Inflammatory macrophage (primary cell): ENCODE measurements at regions not wholly inside any gene's neighbourhood (a gene's known extent, or its start where the extent isn't known, plus 50 kb on each side); places are given as distances from the start of the nearest gene placed in this dataset.
"Not testable (repeated sequence)": the region's sequence is repeated elsewhere in the genome, so short reads cannot be mapped to it uniquely, and the experiment has no call there.

Experiments used
- DNase-seq, 2 donors: peaks; one replicate each; pipeline ENCODE4 v3.0.0-alpha.2; 2020 to 2022

DNA sequence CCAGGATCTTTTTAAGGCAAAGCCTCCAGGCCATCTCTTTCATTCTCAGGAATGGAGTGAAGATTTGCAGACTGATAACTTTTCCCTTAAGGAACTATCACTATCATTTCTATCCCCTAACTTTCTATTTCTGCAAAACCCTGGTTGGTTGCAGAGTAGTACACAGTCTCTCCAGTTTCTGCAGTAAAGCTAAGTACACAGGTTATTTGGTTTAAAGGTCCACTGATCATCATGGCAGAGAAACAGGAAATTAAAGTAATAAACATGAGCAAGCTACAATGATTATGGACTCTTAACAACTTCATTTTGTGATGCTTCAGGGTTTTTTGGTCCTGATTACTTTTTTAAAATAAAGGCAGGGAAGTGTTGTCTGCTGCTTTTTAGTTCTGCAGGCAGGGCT is 890.0 kb upstream of the DDX18 start:
- no peak for DNase-seq

DNA sequence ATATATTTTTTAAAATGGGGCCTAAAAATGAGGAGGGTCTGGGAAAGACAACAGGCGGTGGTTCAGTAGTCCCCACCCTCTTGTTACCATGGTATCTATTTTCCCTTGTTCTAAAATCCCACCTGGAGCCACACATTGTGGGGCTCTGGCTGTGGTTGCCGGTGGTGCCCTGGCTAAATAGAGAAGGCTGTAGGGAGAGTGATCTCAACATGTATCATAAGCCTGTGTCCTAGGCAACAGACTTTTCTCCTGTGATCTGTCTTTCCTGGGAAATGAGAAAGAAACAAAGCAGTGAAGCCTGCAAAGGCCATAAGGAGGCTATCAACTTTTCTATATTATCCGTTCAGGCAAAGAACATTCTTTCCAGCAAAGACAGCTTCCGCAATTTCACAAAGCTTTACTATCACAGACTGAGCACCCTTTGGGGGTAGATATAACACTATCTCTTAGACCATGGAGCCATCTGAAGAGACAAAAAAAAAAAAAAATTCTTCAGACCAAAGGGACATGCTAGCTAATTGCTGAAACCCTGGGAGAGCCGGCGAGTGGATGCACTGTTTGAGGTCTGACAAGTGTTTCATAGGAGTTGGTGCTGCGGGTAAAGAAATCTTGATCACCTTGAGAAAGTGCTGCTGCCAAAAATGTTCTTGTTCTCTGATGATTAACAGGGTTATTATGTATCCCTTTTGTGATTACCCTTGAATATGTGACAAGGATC is 879.2 kb upstream of the DDX18 start:
- DNase-seq = no peak

DNA sequence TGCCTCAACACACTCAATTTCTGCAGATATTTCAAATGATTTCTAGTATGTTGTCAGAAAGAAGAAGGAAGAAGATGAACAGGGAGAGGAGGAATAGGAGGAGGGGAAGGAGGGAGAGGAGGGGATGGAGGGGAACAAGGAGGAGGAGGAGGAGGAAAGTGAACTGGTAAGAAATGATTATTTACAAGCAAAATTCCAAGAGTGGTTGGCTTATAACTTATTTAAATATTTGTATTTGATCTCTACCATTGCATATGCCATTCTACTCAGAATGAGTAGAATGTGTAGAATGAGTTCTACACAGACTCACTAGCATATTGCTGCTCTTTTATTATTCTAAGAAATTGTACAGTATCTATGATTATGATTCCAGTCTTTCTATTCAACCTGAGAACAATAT is 866.2 kb upstream of the DDX18 start:
- no peak for DNase-seq

DNA sequence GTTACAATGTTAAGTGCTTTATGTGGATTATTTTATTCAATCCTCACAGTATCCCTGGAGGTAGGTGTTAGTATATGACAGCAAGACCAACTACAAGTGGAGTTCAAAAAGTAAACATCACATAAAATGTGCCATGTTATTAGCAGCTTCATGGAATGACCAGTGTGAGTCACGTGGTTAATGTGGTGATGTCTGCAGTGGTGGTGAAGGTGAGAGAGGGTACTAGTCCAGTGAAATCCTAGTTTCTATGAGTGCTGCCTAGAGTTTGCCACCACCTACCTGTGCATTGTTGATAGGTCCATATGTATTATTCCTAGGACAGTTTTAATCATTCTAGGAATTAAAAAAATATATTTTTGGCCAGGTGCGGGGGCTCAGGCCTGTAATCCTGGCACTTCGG is 865.2 kb upstream of the DDX18 start:
- DNase-seq = no peak

DNA sequence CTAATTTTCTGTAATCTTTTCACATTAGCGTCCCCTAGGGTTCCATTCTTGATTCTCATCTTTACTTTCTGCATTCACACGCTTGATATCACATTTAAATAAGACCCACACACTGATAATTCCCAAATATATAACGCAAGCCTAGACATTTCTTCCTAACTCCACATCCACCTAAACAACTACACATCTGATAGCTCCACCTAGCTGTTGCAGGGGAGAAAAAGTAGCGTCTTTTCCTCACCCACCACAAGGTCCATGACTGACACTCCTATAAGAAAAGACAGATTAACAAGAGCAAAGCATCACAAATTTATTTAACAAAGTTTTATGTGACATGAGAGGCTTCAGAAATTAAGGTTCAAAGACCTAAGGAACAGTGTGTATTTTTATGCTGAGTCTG is 862.2 kb upstream of the DDX18 start:
- no peak for DNase-seq

DNA sequence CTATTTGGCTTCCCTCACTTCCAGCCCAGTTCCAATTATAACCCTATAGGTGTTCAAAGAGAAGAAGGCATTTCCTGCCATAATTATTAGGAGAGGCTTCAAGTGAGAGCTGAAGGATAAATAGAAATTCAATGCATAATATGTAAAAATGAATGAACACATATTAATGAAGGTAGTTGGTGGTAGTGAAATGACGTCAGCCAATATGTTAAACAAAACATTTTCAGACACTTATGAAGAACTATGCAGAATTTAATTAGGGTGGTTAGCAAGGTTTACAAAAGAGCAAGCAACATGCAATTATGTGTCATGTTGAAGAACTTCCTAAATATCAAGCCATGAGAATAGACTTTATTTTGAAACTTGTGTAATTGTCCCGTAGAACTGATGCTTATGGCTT is 858.8 kb upstream of the DDX18 start:
- no peak for DNase-seq

DNA sequence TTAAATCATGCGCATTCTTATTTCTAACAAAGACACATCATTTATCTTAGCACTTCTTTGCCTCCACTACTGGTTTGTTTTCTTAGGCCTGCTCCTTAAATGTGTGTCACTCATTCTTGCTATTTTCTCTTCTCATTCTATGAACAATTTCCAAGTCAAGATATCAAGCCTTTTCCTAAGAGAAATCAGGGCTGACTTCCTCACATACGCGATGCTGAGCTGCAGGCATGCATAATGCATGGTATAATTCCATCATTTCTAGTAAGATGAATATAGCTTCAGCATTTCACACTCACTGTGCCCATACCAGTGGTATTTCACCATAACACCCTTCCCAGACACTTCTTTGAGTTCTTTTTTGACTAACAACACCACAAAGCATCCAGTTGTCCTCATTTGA is 838.9 kb upstream of the DDX18 start:
- no peak for DNase-seq

DNA sequence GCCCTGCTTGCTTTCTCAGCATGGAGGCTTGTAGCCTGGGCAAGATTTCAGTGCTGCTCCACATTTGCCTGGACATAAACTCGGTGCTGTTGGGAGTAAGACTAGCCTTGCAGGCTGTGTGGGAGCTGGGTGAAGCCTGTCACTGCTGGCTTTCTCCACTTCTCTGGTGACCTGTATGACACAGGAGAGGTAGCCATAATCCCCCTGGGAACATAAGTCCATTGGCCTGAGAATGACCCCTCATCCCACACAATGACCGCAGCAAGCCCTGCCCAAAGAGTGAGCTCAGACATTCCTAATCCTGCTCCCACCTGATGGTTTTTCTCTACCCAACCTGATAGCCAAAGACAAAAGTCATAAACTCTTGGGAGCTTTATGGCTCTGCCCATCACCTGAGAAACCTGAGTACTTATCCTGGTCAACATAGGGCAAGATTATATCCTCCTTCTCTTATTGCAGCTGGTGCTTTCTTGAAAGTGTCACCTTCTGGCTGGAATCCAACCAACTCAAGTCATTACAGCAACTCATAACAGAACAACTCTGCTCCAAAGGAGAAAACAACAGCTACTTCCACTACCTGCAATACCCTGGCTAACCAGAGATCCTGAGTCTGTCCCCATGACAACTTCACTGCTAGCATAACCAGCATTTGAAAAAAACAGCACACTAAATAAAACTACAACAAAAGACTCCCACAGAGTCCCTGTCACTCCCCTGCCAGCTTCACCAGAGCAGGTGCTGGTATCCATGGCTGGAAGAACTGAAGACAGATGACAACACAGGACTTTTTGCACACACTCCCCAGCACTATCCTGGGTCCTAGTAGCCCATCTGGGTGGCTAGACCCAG is 834.4 kb upstream of the DDX18 start:
- DNase-seq = no peak

DNA sequence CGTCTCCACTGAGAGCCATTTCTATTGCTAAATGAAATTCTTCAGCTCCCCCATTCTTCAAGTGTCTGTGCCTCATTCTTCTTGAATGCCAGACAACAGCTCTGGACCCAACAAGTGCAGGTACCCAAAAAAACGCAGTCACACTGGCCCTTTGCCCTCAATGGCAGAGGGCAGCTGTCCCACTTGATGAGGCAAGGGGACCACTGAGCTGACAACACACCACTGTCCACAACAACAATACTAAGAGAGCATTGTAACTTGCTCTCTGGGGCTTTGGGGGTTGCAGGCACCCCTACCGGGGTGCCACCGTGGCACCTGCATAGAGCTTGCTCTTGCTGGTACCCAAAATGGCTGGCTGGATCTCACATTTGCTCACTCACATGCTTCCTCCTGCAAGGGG is 827.0 kb upstream of the DDX18 start:
- no peak for DNase-seq

DNA sequence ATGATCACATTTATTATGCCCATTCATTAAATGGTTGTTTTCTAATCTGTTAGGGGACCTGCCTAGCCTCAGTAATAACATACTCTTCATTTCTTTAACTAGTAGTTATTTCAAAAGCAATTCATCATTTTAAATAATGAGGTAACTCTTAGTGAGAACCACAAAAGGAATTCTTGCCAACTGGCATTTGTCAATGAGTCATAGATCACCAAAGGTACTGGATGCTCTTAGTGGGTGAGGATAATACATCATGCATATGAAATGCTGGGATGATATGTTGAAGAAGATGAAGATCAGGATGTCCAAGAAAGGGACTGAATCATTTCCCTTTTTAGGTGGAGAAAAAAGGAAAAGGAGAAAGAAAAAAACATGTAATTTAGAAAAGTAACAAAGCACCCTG is 826.2 kb upstream of the DDX18 start:
- DNase-seq = no peak

DNA sequence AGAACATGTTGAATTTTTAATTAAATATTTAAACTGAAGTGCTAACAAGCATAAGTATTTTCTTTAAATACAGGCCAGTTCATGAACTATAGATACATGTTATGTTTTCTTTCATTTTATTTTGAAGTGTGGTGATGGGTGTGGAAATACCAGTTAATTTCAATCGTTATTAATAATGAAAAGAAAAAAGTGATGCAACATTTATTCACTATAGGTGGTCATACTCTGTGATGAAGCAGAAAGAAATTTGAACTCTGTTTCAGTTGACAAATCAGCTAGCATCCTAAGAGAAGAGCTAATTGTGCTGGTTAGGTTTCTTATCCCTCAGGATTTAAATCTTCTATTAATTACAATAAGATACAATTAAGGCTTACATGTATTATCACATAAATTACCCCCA is 795.1 kb upstream of the DDX18 start:
- DNase-seq = no peak

DNA sequence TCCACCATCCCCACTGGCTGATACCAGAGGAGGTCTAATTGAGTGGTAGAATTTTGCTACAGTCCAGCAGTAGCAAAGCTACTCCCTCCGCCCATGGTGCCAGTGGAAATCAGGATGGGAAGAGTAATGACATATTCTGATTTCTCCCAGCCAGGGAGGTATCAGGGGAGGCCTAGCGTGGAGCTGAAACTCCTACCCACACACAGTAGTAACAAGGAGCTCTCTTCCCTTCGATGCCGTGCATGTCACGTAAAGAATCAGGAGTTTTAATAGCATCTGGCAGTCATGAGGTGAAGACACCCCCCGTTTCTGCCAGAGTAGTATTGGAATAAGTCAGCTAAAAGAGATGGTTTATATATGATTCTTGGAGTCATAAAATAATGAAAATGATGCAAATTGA is 786.8 kb upstream of the DDX18 start:
- no peak for DNase-seq

DNA sequence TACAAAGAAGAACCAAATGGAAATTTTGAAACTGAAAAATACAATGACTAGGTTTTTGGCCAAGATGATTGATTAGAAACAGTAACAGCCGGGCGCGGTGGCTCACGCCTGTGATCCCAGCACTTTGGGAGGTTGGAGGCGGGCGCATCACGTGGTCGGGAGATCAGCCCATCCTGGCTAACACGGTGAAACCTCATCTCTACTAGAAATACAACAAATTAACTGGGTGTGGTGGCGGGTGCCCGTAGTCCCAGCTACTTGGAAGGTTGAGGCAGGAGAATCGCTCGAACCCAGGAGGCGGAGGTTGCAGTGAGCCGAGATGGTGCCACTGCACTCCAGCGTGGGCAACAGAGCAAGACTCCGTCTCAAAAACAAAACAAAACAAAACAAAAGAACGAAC is 785.8 kb upstream of the DDX18 start:
- DNase-seq = not testable (repeated sequence)

DNA sequence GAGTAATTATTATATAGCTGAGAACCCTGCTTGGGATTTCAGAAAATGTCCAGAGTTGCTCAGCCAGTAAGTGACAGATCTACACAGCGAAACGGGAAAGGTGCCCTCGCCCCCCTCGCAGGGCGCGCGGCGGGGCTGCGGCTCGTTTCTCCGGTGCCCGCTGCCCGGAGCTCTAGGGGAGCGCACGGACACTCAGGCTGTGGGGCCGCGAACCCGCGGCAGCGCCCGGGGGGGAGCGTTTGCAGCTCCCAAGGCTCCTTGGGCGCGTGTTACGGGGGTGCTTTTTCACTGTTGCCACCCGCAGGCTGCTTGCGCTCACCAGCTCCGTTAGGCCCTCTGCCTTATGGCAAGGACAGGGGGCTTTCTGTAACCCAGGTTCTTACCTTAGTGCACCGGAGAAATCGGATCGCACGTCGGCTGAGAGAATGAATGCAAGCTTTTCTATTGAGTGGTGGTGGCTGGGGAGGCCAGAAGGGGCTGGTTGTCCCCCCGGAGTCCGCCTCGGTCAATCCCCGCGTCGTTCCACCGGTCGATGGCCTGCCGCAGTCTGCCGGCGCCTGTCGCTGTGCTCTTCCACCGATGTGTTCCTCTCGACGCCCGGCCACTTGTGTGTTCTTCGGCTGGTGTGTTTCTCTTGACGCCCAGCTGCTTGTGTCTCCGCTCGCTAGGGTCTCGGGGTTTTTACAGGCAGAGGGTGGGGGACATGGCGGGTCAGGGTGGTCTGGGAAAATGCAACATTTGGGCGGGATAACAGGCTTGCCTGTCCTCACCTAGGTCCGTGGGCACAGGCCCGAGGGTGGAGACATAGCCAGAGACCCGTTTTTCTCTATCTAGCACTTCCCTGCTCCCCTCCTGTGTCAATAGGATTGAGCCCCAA is 758.8 kb upstream of the DDX18 start:
- DNase-seq = no peak

DNA sequence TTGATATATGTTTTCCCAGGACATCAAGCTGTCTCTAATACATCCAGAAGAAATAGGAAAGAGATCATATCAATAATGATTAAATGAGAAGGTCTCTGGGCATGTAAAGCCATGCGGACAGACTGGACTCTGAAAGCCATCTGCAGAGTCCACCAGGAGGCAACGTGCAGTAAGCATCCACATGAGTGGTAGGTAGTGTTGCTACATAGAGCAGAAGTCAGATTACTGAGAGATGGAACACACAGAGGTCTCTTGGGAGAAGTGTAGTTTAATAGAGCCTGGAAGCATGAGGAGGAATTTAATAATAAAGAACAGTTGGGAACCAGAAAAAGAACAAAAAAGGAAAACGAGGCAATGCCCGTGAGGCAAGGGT is 758.1 kb upstream of the DDX18 start:
- DNase-seq = no peak

DNA sequence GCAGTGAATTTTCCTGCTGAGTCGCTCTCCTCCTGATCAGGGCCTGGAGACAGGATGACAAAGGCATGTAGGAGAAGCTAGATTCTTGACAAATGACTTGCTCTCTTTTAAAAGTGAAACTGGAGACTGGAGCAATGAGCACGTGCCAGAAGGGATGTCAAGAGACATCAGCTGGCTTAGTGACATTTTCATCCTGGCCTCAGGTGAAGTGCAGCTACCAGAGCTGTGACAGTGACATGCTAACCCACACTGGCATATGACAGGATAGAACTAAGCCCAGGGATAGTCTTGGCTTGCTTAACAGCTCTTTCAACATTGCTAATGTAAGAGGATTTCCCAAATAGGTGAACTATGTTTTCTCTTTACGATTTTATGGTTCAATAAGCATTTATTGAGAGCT is 757.5 kb upstream of the DDX18 start:
- no peak for DNase-seq

DNA sequence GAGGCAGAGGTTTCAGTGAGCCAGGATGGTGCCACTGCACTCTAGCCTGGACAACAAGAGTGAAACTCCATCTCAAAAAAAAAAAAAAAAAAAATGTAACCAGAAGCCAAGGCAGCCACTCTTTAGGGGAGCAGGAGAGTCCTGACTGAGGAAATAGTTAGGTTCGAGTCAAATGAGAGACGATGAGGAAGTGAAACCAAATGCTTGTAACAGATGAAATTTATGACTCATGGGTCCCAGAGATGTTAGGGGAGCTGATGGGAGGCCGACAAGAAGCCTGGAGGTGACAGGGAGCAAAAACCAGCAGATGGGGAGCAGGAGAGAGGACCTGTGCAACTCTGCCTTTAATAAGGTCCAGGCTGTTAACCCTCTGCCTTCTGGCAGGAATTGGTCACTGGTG is 756.1 kb upstream of the DDX18 start:
- peak in 1 of 2 donors; percentile 16 for DNase-seq

DNA sequence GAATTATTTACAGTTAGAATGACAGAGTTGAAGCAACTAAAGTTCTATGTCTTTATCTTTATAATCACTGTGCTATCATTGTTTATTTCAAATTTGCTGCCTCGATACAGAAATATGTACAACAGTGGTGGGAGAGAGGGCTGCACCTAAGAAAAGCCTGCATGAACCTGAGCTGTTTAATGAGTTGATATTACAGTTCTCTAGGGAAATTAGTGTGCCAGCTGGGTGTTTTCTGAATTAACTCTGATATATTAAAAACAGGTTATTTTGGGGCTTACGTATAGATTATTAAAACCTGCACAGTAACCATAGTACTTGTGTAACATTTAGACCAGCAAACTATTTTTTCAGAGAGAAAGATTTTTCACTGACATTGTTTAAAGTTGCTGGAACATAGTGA is 750.5 kb upstream of the DDX18 start:
- DNase-seq = no peak

DNA sequence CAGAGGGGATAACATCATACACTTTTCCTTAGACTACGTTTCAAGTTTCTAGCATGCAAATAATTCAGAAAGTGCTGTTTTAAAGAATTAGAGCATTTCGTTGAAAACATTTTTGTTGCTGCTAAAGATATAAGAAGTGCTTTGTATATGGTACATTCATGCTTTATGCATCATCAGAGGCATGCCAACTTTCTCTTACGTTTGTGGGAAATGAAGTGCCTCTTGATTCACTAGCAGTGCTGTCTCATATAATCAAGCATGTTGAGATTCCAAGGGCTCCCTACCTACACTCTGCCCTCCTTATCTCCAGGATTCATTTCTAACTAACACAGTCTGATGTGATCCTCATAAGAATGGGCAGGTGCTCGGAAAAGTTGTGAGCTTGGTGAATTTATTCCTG is 748.6 kb upstream of the DDX18 start:
- DNase-seq = no peak

DNA sequence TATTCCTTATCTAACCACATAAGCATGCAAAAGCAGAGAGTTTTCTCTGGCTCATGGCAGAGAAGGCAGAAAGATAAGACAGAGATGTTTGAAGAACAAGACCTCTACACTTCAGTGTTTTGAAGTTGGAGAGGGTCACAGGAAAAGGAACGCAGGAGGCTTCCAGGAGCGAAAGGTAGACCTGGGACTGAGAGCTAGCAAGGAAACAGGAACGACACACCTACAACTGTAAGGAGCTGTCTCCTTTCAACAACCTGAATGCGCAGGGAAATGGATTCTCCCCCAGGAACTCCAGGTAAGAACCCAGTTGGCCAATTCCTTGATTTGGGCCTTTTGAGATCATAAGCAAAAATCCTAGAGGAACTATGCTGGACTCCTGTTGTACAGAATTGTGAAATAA is 746.6 kb upstream of the DDX18 start:
- DNase-seq = no peak

DNA sequence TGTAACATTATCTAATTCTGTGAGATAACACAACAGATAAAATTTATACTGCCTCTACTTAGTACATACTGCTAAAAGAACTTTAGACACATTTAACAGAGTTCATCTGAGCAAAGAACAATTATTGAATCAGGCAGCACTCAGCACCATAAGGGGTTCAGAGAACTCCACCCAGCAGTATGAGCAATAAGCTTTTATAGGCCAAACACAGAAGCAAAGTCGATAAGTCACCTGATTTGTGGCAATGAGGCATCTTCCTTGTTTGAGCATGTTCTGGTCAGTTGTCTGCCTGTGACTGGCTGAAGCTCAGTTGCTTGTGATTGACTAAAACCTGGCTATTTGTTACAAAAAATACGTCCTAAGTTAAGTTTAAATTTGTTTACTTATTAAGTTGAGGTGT is 746.1 kb upstream of the DDX18 start:
- no peak for DNase-seq

DNA sequence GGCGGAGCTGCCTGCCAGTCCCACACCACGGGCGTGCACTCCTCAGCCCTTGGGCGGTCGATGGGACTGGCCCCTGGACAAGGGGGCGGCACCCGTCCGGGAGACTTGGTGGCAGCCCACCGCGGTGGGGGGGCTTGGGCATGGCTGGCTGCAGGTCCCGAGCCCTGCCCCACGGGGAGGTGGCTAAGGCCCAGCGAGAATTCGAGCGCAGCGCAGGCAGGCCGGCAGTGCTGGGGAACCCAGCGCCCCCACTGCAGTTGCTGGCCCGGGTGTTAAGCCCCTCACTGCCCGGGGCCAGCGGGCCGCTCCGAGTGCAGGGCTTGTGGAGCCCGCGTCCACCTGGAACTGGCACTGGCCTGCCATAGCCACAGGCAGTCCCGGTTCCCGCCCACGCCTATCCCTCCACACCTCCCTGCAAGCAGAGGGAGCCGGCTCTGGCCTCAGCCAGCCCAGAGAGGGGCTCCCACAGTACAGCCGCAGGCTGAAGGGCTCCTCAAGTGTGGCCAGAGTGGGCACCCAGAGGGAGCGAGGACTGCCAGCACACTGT is 742.9 kb upstream of the DDX18 start:
- no peak for DNase-seq

DNA sequence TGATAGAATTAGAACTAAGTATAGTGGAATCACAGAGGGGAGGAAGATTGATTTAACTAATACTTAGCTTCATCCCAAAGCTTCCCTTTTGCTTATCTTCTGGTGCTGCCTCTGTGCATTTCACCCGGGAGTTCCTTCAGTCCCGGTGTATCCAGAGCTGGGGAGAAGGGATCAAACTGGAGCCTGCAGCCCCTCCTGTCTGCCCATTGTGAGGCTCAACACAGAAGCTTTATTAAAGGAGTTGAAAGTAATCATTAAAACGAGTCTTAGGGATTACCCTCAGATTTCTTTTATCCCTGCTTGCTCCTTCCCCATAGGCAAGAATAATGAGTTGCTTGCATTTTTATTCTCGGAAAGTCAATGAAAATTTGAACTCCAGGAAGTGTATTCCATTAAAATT is 739.7 kb upstream of the DDX18 start:
- no peak for DNase-seq
